Heart right ventricle (tissue), 16 donors: ENCODE measurements at regions not wholly inside any gene's neighbourhood (a gene's known extent, or its start where the extent isn't known, plus 50 kb on each side); places are given as distances from the start of the nearest gene placed in this dataset.
"Not testable (repeated sequence)": the region's sequence is repeated elsewhere in the genome, so short reads cannot be mapped to it uniquely, and the experiment has no call there.

ENCODE experiments used
- ATAC-seq, 8 donors: fragments of 200-7000 bp; cut with Tn5 transposase; one replicate each; pipeline ENCODE4 v1.9.1; 2020; ENCODE audit warnings: mild to moderate bottlenecking in 8 of 8, moderate library complexity in 8 of 8, moderate number of reproducible peaks in 1 of 8
- DNase-seq, 2 donors: peaks; one replicate each; pipeline ENCODE4 v3.0.0-alpha.2; 2020
- H3K27ac ChIP-seq, 10 donors: fragments of 200-600 bp; sonication (generic) in 2 of 10; one replicate each; pipeline versions ENCODE4 v1.5.0 to v1.8.0; 2020 to 2022; ENCODE audit warnings: mild to moderate bottlenecking in 3 of 10
- H3K27me3 ChIP-seq, 7 donors: fragments of 200-600 bp; one replicate each; pipeline ENCODE4 v1.8.0; 2021 to 2022; ENCODE audit warnings: mild to moderate bottlenecking in 2 of 7
- H3K36me3 ChIP-seq, 9 donors: fragments of 200-600 bp; sonication (generic) in 1 of 9; one replicate each; pipeline versions ENCODE4 v1.5.0 to v1.8.0; 2020 to 2022; ENCODE audit warnings: mild to moderate bottlenecking in 2 of 9
- H3K4me1 ChIP-seq, 9 donors: fragments of 200-600 bp; sonication (generic) in 1 of 9; one replicate each; pipeline versions ENCODE4 v1.5.0 to v1.8.0; 2020 to 2022; ENCODE audit warnings: mild to moderate bottlenecking in 4 of 9
- H3K4me3 ChIP-seq, 10 donors: fragments of 200-600 bp; sonication (generic) in 2 of 10; one replicate each; pipeline versions ENCODE4 v1.5.0 to v1.8.0; 2020 to 2022; ENCODE audit warnings: mild to moderate bottlenecking in 7 of 10, moderate library complexity in 2 of 10
- H3K9me3 ChIP-seq, 11 donors: fragments of 200-600 bp in 10 of 11; sonication (generic) in 2 of 11; one replicate each; pipeline versions ENCODE4 v1.5.0 to v1.8.0; 2013 to 2022; ENCODE audit warnings: mild to moderate bottlenecking in 2 of 11, control low read depth in 1 of 11, moderate library complexity in 1 of 11
- WGBS, 2 donors: extraction: QIAGEN DNeasy Blood & Tissue Kit; methylation state at CpG; one replicate each; pipeline ENCODE4 v1.1.7; 2013; ENCODE audit warnings: inconsistent platforms in 1 of 2; 5-methylcytosine and 5-hydroxymethylcytosine counted together
- intact Hi-C, 10 donors: fragments of 100-400 bp; cut with DNase I; formaldehyde crosslinking; loops; one replicate each; pipeline versions ENCODE4 v1.11.1 to v1.14.2; 2022
- TF ChIP-seq, protein P1 (sequence below), 9 donors: fragments of 200-600 bp; sonication (generic) in 2 of 9; IDR thresholded peaks; one replicate each; pipeline versions ENCODE4 v1.5.0 to v1.8.0; 2021 to 2022; ENCODE audit warnings: antibody characterized with exemption in 9 of 9, mild to moderate bottlenecking in 5 of 9, moderate library complexity in 1 of 9
- donor health status: Arrhythmogenic right ventricular cardiomyopathy.
- donor health status: ischemic (EF 13 %, LVEDD 7.1; RV severe dilation, severe dysfunction).
- donor health status: healthy with polysubstance abuse.
- donor health status: DM: no; HTN: yes; CAD: no.
- donor health status: DM: no; HTN: no; CAD: no.
- donor health status: ischemic (EF 25% LVEDD 6.9; RV normal size, moderate dysfunction).
- donor health status: ischemic (EF 25% LVEDD 5.7; RV mildly dilated, moderate dysfunction).
- donor health status: healthy.
- donor health status: DM: yes; HTN: yes; CAD: no.
- donor health status: Ischemic cardiomyopathy.
- donor health status: ischemic (EF 35%, LVEDD 5.7; RV mildly dilated, moderate dysfunction).
- donor health status: nonischemic (EF 11% LVEDD 7.7; RV severe dilation, severe dysfunction).
- donor health status: DM: yes; HTN: yes; CAD: no.
- donor health status: PGD.
- donor health status: ischemic (EF 29% LVEDD 5.4; RV normal size, mild dysfunction).
- donor health status: nonischemic (EF 23%, LVEDD 6.1; RV moderate dilation, normal function).

DNA sequence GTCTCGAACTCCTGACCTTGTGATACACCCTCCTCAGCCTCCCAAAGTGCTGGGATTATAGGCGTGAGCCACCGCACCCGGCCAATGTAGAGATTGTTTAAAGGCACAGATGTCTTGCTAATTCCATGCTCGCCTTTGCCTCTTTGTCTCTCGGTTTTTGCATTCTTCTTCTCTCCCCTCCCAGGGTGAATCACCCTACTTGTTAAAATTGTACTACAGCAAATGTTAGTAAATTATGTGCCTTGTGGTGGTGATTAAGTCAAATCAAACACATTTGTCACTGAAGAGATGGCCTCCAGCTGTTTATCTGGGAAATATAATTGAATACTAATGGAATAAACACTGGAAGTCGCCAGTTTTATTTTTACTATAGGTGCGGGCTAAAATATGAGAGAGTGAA, 384.4 kb upstream of the AUTS2 start:
- DNase-seq: no peak

GRCh38 chr7:69215516-69215915, 382.8 kb upstream of the AUTS2 start:
- intact Hi-C loops, H3K4me1 ChIP-seq, DNase-seq, H3K27me3 ChIP-seq, H3K27ac ChIP-seq, H3K4me3 ChIP-seq, ATAC-seq, H3K36me3 ChIP-seq, H3K9me3 ChIP-seq: not testable (repeated sequence)
- 97 to 98% methylated on average over 10 of the region's 10 CpGs for WGBS, 2 donors

More for the DNA sequence above, 384.4 kb upstream of the AUTS2 start:
- Histone ChIP-seq H3K9me3 (no peaks in the 10 kb centered on the region), H3K36me3 (no peaks in the 10 kb centered on the region), H3K27me3 (peaks cover 0 to 13% (median 5%) of the 10 kb centered on the region in 7 donors), H3K27ac (no peak overlapping the region), H3K4me1 (no peaks in the 10 kb centered on the region), H3K4me3 (no peak overlapping the region)
- TF ChIP-seq, protein P1, sequence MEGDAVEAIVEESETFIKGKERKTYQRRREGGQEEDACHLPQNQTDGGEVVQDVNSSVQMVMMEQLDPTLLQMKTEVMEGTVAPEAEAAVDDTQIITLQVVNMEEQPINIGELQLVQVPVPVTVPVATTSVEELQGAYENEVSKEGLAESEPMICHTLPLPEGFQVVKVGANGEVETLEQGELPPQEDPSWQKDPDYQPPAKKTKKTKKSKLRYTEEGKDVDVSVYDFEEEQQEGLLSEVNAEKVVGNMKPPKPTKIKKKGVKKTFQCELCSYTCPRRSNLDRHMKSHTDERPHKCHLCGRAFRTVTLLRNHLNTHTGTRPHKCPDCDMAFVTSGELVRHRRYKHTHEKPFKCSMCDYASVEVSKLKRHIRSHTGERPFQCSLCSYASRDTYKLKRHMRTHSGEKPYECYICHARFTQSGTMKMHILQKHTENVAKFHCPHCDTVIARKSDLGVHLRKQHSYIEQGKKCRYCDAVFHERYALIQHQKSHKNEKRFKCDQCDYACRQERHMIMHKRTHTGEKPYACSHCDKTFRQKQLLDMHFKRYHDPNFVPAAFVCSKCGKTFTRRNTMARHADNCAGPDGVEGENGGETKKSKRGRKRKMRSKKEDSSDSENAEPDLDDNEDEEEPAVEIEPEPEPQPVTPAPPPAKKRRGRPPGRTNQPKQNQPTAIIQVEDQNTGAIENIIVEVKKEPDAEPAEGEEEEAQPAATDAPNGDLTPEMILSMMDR (IDR thresholded peaks at IDR 0.05): no peak
- intact Hi-C loops: no loop called here
- 83 to 84% methylated on average over 8 of the region's 8 CpGs for WGBS, 2 donors
- no peak for ATAC-seq

DNA sequence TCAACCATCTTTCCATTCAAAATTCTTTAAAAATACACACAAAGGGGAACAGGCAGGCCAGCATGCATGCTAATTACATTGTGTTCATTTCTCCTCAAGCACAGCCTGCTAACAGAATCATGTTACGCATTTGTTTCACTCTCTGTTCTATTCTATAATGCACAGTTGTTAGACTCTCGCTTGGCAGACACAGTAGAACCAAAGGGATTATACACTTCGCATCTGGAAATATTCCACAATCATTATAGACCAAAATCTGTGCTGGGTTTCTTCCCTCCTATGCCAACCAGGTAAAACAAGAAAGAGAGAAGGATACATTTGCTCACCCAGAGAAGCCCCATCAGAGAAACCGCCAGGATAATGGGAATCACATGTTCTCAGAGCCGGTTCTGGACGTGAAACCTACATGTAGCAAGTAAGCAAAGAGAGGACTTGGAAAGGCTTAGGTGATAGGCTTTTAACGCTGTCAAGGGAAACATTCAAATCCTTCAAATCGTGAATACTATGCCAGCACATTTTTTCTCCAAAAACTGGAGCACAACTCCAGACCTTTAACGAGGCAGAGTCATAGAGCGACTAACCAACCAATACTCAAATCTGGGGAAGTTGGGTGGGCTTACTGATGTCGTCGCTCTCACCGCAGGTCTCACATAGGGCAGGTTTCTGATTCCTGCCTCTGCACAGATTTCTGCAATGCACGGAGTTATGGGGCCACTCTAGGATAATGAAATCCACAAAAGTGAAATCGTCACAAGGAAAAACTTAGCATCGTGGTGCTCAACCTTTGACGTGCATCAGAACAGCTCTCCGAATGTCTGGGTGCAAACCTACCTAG, 380.5 kb upstream of the AUTS2 start:
- WGBS, 2 donors: 83 to 88% methylated on average over 18 of the region's 18 CpGs
- Histone ChIP-seq H3K9me3 (no peaks in the 10 kb centered on the region), H3K36me3 (no peaks in the 10 kb centered on the region), H3K4me3 (no peak overlapping the region), H3K27ac (no peak overlapping the region), H3K4me1 (no peaks in the 10 kb centered on the region), H3K27me3 (peaks cover 0 to 8% (median 0%) of the 10 kb centered on the region in 7 donors)
- intact Hi-C loops: no loop called here
- no peak for ATAC-seq
- DNase-seq: no peak
- TF ChIP-seq, protein P1 (IDR thresholded peaks at IDR 0.05): no peak

DNA sequence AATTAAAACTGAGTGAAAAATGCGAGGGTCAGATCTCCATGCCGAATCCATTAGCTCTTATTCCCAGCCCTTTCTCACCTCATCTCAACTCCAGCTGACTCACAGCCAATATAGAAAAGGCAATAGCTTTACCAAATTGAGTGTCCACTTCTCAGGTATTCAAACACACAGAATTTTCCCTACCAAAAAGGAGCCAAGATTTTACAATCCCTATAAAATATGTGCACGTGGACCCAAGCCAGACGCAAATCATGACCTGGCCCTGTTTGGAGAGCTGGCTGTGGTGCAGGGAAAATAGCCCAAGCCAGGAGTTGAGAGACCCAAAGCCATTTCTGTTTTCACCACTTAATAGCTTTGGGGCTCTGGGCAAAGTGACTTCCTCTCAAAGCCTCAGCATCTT, 379.7 kb upstream of the AUTS2 start:
- no peak for ATAC-seq
- no peak for DNase-seq
- Histone ChIP-seq H3K36me3 (no peaks in the 10 kb centered on the region), H3K4me1 (no peaks in the 10 kb centered on the region), H3K9me3 (no peaks in the 10 kb centered on the region), H3K4me3 (no peak overlapping the region), H3K27me3 (peaks cover 0 to 8% (median 0%) of the 10 kb centered on the region in 7 donors), H3K27ac (no peak overlapping the region)
- intact Hi-C loops: no loop called here
- WGBS, 2 donors: 72 to 74% methylated on average over 4 of the region's 4 CpGs
- TF ChIP-seq, protein P1 (IDR thresholded peaks at IDR 0.05): no peak

DNA sequence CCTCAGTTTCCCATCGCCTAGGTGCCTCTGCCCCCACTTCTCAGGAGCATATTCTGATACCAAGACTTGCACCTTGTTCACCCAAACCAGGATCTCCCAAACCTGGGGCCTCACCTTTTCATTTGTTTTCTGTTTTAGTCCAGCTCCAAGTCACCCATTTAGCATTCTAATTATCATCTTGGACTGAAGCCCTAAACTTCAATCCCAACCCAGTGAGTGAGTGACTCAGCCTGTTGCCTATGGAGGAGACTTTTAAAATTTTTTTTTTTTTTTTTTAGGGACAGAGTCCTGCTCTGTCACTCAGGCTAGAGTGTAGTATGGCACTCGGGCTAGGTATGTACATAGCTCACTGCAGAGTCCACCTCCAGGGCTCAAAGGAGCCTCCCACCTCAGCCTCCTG, 378.9 kb upstream of the AUTS2 start:
- DNase-seq (no peak), ATAC-seq (no peak)
- Histone ChIP-seq H3K36me3 (no peaks in the 10 kb centered on the region), H3K4me1 (no peaks in the 10 kb centered on the region), H3K27ac (no peak overlapping the region), H3K4me3 (no peak overlapping the region), H3K9me3 (no peaks in the 10 kb centered on the region), H3K27me3 (peaks cover 0 to 16% (median 0%) of the 10 kb centered on the region in 7 donors)
- intact Hi-C loops: no loop called here
- TF ChIP-seq, protein P1 (IDR thresholded peaks at IDR 0.05): no peak
- 83 to 91% methylated on average over 2 of the region's 2 CpGs for WGBS, 2 donors
